GM21367 (cell line): ENCODE measurements at regions not wholly inside any gene's neighbourhood (a gene's known extent, or its start where the extent isn't known, plus 50 kb on each side); places are given as distances from the start of the nearest gene placed in this dataset.
"Not testable (repeated sequence)": the region's sequence is repeated elsewhere in the genome, so short reads cannot be mapped to it uniquely, and the experiment has no call there.

Experiments used
- ATAC-seq: cut with Tn5 transposase; IDR thresholded peaks from one replicate; pipeline ENCODE4 v1.9.1; 2021; ENCODE audit not compliant: unreplicated experiment

- no peak for ATAC-seq
Observed at GRCh38 chr14:105910426-105910825, 384.0 kb downstream of the TMEM121 start.

GRCh38 chr14:105911006-105911847, 384.8 kb downstream of the TMEM121 start:
- no peak for ATAC-seq

GRCh38 chr14:105911848-105912292, 385.5 kb downstream of the TMEM121 start:
- not testable (repeated sequence) for ATAC-seq

- ATAC-seq: no peak
Observed at GRCh38 chr14:105912641-105913180, 386.3 kb downstream of the TMEM121 start.

GRCh38 chr14:105913221-105913620, 386.8 kb downstream of the TMEM121 start:
- no peak for ATAC-seq

GRCh38 chr14:105913861-105914260, 387.5 kb downstream of the TMEM121 start:
- ATAC-seq: no peak

GRCh38 chr14:105914281-105914680, 387.9 kb downstream of the TMEM121 start:
- not testable (repeated sequence) for ATAC-seq

GRCh38 chr14:105914738-105915385, 388.5 kb downstream of the TMEM121 start:
- no peak for ATAC-seq

GRCh38 chr14:105915546-105915945, 389.2 kb downstream of the TMEM121 start:
- ATAC-seq: not testable (repeated sequence)

GRCh38 chr14:105917136-105917932, 391.0 kb downstream of the TMEM121 start:
- not testable (repeated sequence) for ATAC-seq

GRCh38 chr14:105917933-105918436, 391.6 kb downstream of the TMEM121 start:
- ATAC-seq: no peak

- no peak for ATAC-seq
Observed at GRCh38 chr14:105918496-105919262, 392.3 kb downstream of the TMEM121 start.

- ATAC-seq: no peak
Observed at GRCh38 chr14:105919458-105920150, 393.2 kb downstream of the TMEM121 start.

- ATAC-seq: not testable (repeated sequence)
Observed at GRCh38 chr14:105920151-105920700, 393.8 kb downstream of the TMEM121 start.

GRCh38 chr14:105920803-105921755, 394.7 kb downstream of the TMEM121 start:
- not testable (repeated sequence) for ATAC-seq

- ATAC-seq: not testable (repeated sequence)
Observed at GRCh38 chr14:105921781-105922180, 395.4 kb downstream of the TMEM121 start.

- not testable (repeated sequence) for ATAC-seq
Observed at GRCh38 chr14:105923520-105924191, 397.3 kb downstream of the TMEM121 start.
